Small intestine (tissue), 7 donors: ENCODE measurements at regions not wholly inside any gene's neighbourhood (a gene's known extent, or its start where the extent isn't known, plus 50 kb on each side); places are given as distances from the start of the nearest gene placed in this dataset.
"Not testable (repeated sequence)": the region's sequence is repeated elsewhere in the genome, so short reads cannot be mapped to it uniquely, and the experiment has no call there.

ENCODE experiments used
- DNase-seq, 2 donors: peaks; one replicate each; pipeline versions ENCODE4 v3.0.0 to v3.0.0-alpha.2; 2013
- FAIRE-seq: peaks from 2 replicates; lab custom pipeline; 2012; peaks lifted over from hg19 to GRCh38; lab: Jason Lieb, UNC
- H3K27ac ChIP-seq, 3 donors: one replicate each; pipeline ENCODE4 v1.5.1; 2013; ENCODE audit warnings: low read length in 2 of 3, mild to moderate bottlenecking in 2 of 3, control low read depth in 1 of 3, inconsistent platforms in 1 of 3, low read depth in 1 of 3, moderate library complexity in 1 of 3
- H3K27me3 ChIP-seq, 3 donors: one replicate each; pipeline ENCODE4 v1.6.1; 2013; ENCODE audit warnings: low read length in 3 of 3, inconsistent platforms in 1 of 3; ENCODE audit not compliant: control insufficient read depth in 3 of 3, insufficient read depth in 3 of 3
- H3K36me3 ChIP-seq, 3 donors: one replicate each; pipeline ENCODE4 v1.6.1; 2013; ENCODE audit warnings: low read length in 3 of 3, inconsistent platforms in 1 of 3, low read depth in 1 of 3, mild to moderate bottlenecking in 1 of 3, moderate library complexity in 1 of 3; ENCODE audit not compliant: control insufficient read depth in 3 of 3, insufficient read depth in 2 of 3
- H3K4me1 ChIP-seq, 3 donors: one replicate each; pipeline ENCODE4 v1.6.1; 2013; ENCODE audit warnings: low read length in 2 of 3, inconsistent platforms in 1 of 3, low read depth in 1 of 3, mild to moderate bottlenecking in 1 of 3, moderate library complexity in 1 of 3; ENCODE audit not compliant: control insufficient read depth in 3 of 3, insufficient read depth in 2 of 3
- H3K4me3 ChIP-seq, 3 donors: one replicate each; pipeline ENCODE4 v1.5.1; 2013; ENCODE audit warnings: low read length in 3 of 3, control low read depth in 1 of 3, inconsistent platforms in 1 of 3, low read depth in 1 of 3, mild to moderate bottlenecking in 1 of 3, moderate library complexity in 1 of 3
- H3K9me3 ChIP-seq, 2 donors: one replicate each; pipeline ENCODE4 v1.6.1; 2013; ENCODE audit warnings: low read depth in 1 of 2, low read length in 1 of 2; ENCODE audit not compliant: control insufficient read depth in 2 of 2, insufficient read depth in 1 of 2
- WGBS, 3 donors: extraction: QIAGEN DNeasy Blood & Tissue Kit; methylation state at CpG; one replicate each; pipeline ENCODE4 v1.1.7; 2013; 5-methylcytosine and 5-hydroxymethylcytosine counted together
- donor health status: healthy with polysubstance abuse.
- donor health status: control.
- donor health status: control.
- donor health status: Bipolar disorder and iron deficiency.
- donor health status: healthy.

DNA sequence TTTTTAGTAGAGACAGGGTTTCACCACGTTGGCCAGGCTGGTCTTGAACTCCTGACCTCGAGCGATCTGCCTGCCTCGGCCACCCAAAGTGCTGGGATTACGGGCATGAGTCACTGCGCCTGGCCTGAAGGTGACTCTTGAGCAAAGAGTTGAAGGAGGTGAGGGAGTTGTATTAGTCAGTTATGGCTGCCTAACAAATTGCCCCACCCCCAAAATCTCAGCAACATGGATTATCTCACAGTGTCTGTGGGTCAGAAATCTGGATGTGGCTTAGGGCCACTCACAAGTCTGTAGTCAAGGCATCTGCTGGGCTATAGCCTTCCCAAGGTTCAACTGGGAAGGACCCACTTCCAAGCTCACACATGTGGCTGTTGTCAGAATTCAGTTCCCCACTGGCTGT is 52.8 kb upstream of the ADGRE5 start:
- FAIRE-seq: no peak

DNA sequence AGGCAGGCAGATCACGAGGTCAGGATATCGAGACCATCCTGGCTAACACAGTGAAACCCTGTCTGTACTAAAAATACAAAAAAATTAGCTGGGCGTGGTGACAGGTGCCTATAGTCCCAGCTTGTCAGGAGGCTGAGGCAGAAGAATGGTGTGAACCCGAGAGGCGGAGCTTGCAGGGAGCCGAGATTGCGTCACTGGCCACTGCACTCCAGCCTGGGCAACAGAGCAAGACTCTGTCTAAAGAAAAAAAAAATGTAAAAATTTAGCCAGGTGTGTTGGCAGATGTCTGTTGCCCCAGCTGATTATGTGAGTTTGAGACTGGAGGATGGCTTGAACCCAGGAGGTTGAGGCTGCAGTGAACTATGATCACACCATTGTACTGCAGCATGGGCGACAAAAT is 54.2 kb upstream of the ADGRE5 start:
- not testable (repeated sequence) for H3K4me3 ChIP-seq, H3K4me1 ChIP-seq, H3K27ac ChIP-seq, FAIRE-seq, DNase-seq, H3K9me3 ChIP-seq, H3K36me3 ChIP-seq, H3K27me3 ChIP-seq
- WGBS, 3 donors: 49 to 81% (median 69%) methylated on average over 8 of the region's 8 CpGs

More for the DNA sequence above, 52.8 kb upstream of the ADGRE5 start:
- Histone ChIP-seq H3K4me1 (peaks cover 0 to 3% (median 0%) of the 10 kb centered on the region in 3 donors), H3K4me3 (no peak overlapping the region), H3K36me3 (no peaks in the 10 kb centered on the region), H3K9me3 (no peaks in the 10 kb centered on the region), H3K27ac (no peak overlapping the region), H3K27me3 (no peaks in the 10 kb centered on the region)
- 89 to 92% (median 90%) methylated on average over 6 of the region's 6 CpGs for whole genome bisulfite sequencing, 3 donors
- DNase-seq: no peak

DNA sequence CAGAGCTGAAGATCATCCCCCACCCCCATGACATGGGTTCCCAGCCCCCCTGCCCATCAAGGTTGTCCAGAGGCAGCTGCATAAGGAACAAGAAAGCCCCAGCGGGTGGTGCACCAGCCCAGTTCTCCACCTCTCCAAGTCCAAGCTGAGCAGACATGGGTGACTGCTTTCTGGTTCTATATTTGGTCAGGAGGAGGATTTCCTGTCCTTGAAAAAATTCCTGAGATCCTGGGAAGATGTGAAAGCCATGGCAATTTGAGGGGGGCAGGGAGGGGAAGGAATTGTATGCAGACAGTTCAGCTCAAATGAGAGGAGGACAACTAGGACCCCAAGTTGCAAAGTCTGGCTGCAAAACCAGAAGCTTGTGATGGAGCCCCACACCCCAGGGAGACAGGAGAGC is 55.4 kb upstream of the ADGRE5 start:
- no peak for FAIRE-seq
- Histone ChIP-seq H3K27ac (no peak overlapping the region), H3K36me3 (no peaks in the 10 kb centered on the region), H3K27me3 (no peaks in the 10 kb centered on the region), H3K4me1 (no peaks in the 10 kb centered on the region), H3K9me3 (peaks cover 0 to 2% of the 10 kb centered on the region in 2 donors), H3K4me3 (no peak overlapping the region)
- WGBS, 3 donors: 63 to 80% (median 75%) methylated on average over 1 of the region's 1 CpG
- DNase-seq: no peak

DNA sequence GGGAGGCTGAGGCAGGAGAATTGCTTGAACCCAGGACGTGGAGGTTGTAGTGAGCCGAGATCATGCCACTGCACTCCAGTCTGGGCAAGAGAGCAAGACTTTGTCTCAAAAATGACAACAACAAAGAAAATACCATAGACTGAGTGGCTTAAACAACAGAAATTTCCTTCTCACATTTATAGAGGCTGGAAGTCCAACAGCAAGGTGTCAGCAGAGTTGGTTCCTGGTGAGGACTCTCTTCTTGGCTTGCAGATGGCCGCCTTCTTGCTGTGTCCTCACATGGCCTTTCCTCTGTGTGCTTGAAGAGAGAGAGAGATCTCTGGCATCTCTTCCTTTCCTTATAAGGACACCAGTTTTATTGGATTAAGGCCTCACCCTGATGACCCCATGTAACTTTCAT is 56.1 kb upstream of the ADGRE5 start:
- DNase-seq (no peak), FAIRE-seq (no peak)
- 88 to 96% (median 94%) methylated on average over 3 of the region's 3 CpGs for WGBS, 3 donors
- Histone ChIP-seq H3K27ac (no peak overlapping the region), H3K36me3 (no peaks in the 10 kb centered on the region), H3K4me1 (no peaks in the 10 kb centered on the region), H3K4me3 (no peak overlapping the region), H3K9me3 (peaks cover 0 to 10% of the 10 kb centered on the region in 2 donors), H3K27me3 (no peaks in the 10 kb centered on the region)

DNA sequence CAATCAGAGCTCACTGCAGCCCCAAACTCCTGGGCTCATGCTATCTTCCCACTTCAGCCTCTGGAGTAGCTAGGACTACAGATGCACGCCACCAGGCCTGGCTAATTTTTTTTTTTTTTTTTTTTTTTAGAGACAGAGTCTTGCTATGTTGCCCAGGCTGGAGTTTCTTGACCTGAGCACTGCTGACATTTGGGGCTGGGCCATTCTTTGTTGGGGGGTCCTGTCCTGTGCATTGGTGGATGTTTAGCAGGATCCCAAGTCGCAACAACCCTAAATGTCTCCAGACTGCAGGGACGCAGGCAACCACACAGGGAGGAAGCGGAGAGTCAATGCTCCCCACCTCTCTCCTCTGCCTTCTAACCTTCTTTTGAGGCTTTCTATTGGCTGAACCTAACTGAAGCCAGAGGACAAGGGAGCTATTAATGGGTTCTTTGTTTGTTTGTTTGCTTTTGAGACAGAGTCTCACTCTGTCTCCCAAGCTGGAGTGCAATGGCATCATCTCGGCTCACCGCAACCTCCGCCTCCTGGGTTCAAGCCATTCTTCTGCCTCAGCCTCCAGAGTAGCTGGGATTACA is 58.3 kb upstream of the ADGRE5 start:
- 73 to 83% (median 74%) methylated on average over 7 of the region's 7 CpGs for WGBS, 3 donors
- H3K4me3 ChIP-seq: no peak overlapping the region
- no peak for DNase-seq

DNA sequence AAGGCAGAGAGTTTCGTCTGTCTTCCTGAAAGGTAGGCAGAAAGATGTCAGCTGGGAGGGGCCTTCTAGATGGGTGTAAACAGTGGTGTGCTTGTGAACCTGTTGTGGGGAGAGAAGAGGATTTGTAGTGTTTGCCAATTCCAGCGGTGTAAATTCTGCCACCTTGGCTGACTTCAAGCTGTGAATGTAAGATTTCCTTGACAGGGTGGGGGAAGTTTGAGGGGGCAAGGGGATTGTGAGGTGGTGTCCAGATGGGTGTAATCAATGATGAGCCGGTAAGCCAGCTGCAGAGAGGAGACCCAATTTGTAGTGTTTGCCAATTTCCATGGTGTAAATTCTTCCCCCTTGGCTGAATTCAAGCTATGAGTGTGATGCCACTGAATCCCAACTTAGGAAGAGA is 61.0 kb upstream of the ADGRE5 start:
- no peak overlapping the region for H3K27ac ChIP-seq
- no peak overlapping the region for H3K4me3 ChIP-seq
- FAIRE-seq (no peak), DNase-seq (no peak)
- H3K36me3 ChIP-seq: no peaks in the 10 kb centered on the region
- no peaks in the 10 kb centered on the region for H3K27me3 ChIP-seq
- no peaks in the 10 kb centered on the region for H3K4me1 ChIP-seq
- peaks cover 0 to 12% of the 10 kb centered on the region in 2 donors for H3K9me3 ChIP-seq
- WGBS, 3 donors: 78 to 85% (median 84%) methylated on average over 3 of the region's 3 CpGs

More for the DNA sequence above, 58.3 kb upstream of the ADGRE5 start:
- Histone ChIP-seq H3K36me3 (no peaks in the 10 kb centered on the region), H3K27me3 (no peaks in the 10 kb centered on the region), H3K27ac (no peak overlapping the region), H3K9me3 (peaks cover 0 to 12% of the 10 kb centered on the region in 2 donors), H3K4me1 (no peaks in the 10 kb centered on the region)
- FAIRE-seq: no peak

GRCh38 chr19:14319720-14320119 is 61.5 kb upstream of the ADGRE5 start:
- not testable (repeated sequence) for FAIRE-seq, H3K27me3 ChIP-seq, H3K27ac ChIP-seq, H3K4me1 ChIP-seq, DNase-seq, H3K4me3 ChIP-seq, H3K36me3 ChIP-seq
- H3K9me3 ChIP-seq: peaks cover 0 to 12% of the 10 kb centered on the region in 2 donors
- WGBS, 3 donors: 92 to 97% (median 95%) methylated on average over 6 of the region's 6 CpGs

DNA sequence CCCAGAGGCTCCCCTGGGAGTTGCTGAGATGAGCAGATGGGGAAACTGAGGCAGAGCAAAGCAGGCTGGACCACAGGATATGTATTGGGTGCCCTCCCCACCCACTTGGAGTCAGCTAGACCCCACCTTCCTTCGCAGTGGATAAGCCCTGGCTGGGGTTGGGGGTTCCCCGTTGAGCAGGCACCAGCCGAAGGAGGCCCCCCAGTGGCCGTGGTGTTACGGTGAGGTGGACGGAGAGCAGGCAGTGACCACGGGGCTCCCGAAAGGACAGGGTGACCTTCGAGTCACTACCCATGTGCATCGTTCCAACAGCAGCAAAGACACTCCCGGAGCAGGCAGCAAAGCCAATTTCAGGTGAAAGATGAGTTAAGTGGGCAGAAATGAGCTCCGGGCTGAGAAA is 62.4 kb upstream of the ADGRE5 start:
- 11 to 30% (median 22%) methylated on average over 12 of the region's 12 CpGs for WGBS, 3 donors
- FAIRE-seq (no peak), DNase-seq (no peak)
- Histone ChIP-seq H3K9me3 (peaks cover 0 to 12% of the 10 kb centered on the region in 2 donors), H3K4me3 (no peak overlapping the region), H3K4me1 (no peaks in the 10 kb centered on the region), H3K27ac (no peak overlapping the region), H3K27me3 (no peaks in the 10 kb centered on the region), H3K36me3 (no peaks in the 10 kb centered on the region)

- WGBS, 3 donors: 85 to 88% (median 88%) methylated on average over 21 of the region's 21 CpGs
- Histone ChIP-seq H3K4me1 (no peaks in the 10 kb centered on the region), H3K9me3 (peaks cover 0 to 12% of the 10 kb centered on the region in 2 donors), H3K4me3 (no peak overlapping the region), H3K36me3 (no peaks in the 10 kb centered on the region), H3K27me3 (no peaks in the 10 kb centered on the region), H3K27ac (no peak overlapping the region)
- DNase-seq: no peak
- FAIRE-seq: no peak
Observed at GRCh38 chr19:14317157-14317556, 64.1 kb upstream of the ADGRE5 start.
